HG03095 (cell line): ENCODE measurements at regions not wholly inside any gene's neighbourhood (a gene's known extent, or its start where the extent isn't known, plus 50 kb on each side); places are given as distances from the start of the nearest gene placed in this dataset.
A peak's percentile ranks its signal among the peaks of the same experiment; 100 is the strongest.

Experiments used
- ATAC-seq: cut with Tn5 transposase; IDR thresholded peaks from one replicate; pipeline ENCODE4 v1.9.1; 2021; ENCODE audit warnings: moderate library complexity; ENCODE audit not compliant: unreplicated experiment

DNA sequence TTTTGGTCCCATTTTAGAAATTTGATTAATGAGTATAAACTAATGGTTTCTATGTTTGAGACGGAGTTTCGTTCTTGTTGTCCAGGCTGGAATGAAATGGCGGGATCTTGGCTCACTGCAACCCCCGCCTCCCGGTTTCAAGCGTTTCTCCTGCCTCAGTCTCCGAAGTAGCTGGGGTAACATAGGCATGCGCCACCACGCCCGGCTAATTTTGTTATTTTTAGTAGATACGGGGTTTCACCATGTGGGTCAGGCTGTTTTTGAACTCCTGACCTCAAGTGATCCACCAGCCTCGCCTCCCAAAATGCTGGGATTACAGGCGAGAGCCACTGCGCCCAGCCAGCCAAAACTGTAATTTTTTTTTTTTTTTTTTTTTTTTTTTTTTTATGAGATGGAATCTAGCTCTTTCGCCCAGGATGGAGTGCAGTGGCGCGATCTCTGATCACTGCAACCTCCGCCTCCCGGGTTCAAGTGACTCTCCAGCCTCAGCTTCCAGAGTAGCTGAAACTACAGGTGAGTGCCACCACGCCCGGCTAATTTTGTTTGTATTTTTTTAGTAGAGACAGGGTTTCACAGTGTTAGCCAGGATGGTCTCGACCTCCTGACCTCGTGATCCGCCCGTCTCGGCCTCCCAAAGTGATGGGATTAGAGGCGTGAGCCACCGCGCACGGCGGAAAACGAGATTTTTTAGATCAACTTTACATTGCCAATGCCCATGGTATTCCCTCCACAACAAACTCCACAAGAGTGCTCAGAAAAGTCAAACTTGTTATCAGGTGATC lies 127.8 kb downstream of the HFE start:
- ATAC-seq, result no peak

DNA sequence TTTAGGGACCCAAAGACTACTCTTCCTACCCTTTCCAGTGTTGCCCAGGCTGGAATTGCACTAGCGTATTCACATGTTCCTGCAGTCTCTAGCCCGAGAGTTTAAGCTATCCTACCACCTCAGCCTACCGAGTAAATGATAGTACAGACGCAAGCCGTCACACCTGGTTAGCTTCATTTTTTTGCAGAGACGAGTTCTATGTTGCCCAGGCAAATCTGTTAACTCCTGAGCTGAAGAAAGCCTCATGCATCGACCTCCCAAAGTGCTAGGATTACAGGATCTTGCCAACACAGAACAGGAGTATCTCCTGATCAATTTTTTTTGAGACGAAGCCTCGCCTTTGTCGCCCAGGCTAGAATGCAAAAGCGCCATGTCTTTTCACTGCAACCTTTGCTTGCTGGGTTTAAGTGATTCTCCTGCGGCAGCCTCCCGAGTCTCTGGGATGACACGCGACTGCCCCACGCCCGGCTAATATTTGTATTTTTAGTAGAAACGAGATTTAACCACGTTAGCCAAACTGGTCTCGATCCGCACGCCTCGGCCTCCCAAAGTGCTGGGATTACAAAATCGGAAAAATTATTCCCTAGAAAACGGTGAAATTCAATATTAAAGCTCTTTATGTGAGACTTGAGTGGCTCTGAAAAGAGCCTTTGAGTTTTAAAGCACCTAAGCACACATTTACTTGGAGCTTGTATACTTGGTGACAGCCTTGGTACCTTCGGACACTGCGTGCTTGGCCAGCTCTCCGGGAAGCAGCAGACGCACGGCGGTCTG lies 128.5 kb downstream of the HFE start:
- peak; percentile 24 for ATAC-seq

DNA sequence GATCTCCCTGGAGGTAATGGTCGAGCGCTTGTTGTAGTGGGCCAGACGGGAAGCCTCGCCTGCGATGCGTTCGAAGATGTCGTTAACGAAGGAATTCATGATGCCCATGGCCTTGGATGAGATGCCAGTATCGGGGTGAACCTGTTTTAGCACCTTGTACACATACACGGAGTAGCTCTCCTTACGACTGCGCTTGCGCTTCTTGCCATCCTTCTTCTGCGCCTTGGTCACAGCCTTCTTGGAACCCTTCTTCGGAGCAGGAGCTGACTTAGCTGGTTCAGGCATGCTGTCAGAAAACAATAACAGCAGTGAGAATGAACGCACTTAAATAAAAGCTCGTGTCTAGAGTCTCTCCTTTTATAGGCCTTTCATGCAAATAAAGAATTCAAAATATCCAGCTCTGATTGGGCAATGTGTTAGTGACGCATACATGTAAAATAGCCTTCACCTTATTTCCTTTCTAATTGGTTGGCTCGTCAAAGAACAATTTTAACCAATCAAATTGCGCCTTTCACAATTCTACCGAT lies 129.2 kb downstream of the HFE start:
- ATAC-seq, result peak; percentile 59

DNA sequence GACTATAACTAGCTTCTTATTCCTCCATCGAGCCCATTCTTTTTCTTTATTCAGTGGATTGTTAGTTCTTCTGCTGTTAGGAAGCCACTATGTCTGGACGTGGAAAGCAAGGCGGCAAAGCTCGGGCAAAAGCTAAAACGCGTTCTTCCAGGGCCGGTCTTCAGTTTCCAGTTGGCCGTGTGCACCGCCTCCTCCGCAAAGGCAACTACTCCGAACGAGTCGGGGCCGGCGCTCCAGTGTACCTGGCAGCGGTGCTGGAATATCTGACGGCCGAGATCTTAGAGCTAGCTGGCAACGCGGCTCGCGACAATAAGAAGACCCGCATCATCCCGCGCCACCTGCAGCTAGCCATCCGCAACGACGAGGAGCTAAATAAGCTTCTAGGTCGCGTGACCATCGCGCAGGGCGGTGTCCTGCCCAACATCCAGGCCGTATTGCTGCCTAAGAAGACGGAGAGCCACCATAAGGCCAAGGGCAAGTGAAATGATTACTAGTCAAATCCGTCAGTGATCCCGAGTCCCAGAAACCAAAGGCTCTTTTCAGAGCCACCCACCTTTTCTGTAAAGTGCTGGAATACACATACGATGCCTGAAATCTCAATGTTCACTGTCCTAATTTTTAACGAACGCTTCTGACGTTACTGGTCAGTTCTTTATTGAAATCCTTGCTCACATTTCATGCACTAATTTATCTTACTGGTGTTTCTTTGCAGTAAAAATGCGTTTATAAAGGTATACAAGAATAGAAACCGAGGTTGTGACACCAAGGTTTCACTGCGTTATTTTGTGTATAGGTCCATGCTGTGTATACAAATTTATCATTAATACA lies 129.9 kb downstream of the HFE start:
- peak; percentile 40 for ATAC-seq

DNA sequence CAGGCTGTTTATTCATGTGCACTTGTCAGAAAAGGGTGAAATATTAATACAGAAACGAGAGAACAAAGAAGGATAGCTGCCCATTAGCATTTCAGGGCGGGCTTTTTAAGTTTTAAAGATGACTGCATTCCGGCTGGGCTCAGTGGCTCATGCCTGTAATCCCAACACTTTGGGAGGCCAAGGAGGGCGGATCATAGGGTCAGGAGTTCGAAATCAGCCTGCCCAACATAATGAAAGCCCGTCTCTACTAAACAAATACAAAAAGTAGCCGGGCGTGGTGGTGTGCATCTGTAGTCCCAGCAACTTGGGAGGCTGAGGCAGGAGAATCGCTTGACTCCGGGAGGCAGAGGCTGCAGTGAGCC lies 130.5 kb downstream of the HFE start:
- no peak for ATAC-seq

DNA sequence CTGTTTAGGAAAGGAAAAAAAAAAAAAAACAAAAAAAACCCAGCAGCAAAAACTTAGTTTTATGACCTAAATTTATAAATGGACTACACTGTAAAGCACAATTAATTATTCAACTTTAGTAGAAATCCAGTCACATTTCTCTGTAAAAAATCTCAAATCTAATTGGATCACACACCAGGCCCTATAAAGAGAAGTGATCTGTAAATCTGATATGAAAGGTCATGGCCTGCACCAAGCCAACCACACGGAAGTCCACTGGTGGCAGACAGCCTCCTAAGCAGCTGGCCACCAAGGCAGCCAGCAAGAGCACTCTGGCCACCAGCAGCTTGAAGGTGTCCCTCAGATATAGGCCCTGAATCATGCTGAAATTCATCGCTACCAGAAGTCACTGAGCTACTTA lies 131.6 kb downstream of the HFE start:
- no peak for ATAC-seq

DNA sequence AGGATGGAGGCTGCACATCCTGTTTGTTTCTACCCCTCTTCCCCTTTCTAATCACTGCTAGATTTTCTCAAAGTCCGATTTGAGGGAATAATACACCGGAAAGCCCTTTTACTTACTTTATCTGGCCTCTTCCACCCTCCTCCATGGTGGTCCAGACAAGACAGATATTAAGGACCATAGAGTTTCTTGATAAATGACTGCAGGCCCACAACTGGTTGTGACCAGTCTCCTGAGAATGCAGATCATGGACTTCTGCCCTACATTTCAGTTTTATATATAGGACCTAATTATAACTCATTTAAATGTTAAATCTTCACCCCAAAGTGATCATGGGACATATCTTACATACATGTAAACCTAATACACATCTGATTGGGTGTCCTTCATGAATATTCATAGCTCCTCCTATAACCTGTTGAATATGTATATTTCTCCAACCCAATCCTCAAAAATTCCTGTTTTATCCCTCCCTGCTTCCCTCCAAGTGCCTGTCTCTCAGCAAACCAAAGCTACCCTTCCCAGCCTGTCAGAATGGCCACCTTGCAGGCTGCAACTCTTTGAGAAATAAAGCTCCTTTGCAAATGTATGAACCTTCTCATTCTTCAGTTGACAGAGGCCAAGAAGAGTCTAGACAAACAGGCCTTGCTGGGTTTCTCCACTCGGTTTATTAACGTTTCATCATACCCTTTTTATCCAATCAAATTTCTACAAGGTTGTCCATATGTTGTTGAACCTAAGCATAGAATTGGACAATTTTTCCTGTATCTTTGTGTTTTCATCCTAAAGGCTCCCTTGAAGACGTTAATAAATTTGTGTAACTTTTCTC lies 133.1 kb downstream of the HFE start:
- ATAC-seq, result no peak

DNA sequence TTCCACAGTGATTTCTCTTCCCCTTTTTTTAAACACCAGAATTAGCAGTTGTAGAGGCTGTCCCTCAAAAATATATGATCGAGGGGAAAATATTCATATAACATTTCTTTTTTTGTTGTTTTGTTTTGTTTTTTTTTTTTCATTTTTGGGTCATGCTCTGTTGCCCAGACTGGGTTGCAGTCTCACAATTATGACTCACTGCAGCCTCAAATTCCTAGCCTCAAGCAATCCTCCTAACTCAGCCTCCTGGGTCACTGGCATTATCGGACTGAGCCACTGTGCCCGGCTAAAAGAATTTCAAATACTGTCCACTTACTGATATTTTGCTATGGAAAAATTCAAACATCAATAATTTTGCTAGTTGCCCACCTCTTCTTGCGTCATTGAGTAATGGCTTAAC lies 134.0 kb downstream of the HFE start:
- ATAC-seq, result no peak

DNA sequence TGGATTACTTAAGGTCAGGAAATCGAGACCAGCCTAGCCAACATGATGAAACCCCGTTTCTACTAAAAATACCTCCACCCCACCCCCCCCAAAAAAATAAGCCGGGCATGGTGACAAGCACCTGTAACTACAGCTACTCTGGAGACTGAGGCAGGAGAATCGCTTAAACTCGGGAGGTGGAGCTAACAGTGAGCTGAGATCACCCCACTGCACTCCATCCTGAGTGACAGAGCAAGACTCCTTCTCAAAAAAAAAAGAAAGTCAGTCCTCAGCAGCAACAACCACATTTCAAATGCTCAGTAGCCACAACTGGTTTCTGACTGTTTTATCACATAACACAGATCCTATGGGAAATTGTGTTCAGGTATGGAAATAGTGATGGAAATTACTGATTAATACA lies 135.3 kb downstream of the HFE start:
- no peak for ATAC-seq

DNA sequence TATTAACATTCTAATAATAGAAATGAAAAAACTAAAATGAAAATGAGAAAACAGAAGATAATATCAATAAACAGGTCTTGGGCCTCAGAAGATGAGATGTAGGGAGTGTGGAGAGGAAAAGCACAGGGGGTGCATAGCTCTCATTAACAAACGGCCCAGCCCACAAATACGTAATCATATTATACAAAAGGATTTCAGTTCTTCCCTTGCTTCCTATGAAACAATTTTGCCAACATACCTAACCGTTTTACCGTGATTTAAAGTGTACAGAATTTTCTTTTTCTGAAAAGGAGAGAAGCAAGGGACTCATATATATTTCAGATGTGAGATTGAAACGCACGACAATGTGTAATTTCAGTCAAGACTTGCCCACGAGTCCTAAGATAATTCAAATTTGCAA lies 136.0 kb downstream of the HFE start:
- no peak for ATAC-seq

DNA sequence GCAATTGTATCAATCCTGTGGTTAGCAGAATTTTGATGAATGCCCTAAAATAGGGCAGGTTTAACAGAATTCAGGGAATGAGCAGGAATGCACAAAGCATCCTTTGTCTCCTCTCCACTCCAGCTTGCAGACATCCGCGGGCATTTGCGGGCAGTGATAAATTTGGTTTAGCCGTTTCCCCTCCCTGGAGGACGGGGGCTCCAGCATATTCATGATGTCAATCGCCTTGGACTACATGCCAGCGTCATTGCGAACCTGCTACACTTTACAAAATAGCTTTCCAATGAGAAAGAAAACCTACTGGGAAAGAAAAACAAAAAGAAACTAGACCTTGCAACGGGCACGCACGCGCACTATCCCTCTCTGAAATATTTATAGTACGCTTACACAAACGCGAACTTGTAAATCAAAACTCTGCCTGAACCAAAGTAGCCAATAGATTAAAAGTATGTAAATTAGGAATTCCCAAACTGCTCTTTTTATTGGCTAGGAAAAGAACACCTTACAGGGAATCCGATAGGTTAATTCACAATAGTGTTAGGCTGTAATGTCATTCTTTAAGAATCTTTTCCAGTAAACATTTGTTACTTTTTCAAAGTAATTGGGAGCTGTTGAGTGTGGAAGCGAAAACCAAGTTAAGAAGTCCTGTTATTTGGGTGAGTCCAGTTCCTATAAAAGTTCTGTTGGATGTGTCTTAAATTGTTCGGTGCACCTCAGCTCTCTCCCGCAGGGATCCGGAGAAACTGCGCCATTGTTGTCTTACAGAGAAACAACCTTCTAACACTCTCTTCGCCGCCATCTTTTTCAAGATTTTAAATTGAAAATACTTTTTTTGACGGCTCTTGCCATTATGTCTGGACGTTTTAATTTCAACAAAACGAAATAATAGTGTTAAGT lies 136.7 kb downstream of the HFE start:
- ATAC-seq, result no peak

DNA sequence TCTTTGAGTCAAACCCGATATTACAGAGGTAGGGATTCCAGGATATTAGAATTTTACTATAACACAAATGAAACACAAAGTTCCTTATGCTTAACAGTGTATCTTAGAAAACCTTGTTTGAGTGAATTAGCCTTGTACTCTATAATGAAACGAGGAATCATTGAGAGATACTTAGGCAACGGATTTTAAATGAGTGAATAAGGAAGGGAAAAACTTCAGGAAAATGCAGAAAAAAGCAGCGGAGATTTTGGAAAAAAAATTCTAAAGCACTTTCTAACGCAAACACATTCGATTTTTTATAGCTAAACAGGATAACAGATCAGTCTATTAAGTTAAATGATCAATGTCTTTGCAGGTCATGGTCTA lies 137.3 kb downstream of the HFE start:
- ATAC-seq, result no peak

DNA sequence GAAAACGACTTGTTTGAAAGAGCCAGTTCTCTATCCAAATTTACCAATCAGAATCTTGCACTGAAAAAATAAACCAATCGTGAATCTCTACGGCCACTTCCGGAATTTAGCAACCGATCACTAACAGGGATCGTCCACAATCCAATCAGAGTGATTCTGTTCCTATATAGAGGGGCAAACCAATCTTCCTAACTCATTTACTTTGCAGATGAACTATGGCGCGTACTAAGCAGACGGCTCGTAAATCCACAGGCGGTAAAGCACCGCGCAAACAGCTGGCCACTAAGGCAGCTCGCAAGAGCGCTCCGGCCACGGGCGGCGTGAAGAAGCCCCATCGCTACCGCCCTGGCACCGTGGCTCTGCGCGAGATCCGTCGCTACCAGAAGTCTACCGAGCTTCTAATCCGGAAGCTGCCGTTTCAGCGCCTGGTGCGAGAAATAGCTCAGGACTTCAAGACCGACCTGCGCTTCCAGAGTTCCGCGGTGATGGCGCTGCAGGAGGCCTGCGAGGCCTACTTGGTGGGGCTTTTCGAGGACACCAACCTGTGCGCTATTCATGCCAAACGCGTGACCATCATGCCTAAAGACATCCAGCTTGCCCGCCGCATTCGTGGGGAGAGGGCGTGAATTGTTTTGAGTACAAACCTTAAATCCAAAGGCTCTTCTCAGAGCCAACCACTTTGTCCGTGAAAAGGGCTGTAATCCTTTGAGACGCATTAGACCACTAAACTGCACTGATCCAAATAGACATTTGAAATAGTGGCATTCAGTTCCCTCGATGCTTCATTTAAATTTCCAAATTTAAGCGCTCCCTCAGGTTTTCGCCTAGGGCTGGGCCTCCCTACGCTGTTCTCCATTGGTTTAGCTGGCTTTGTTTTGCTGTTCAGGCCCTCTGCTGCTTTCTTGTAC lies 138.0 kb downstream of the HFE start:
- no peak for ATAC-seq

DNA sequence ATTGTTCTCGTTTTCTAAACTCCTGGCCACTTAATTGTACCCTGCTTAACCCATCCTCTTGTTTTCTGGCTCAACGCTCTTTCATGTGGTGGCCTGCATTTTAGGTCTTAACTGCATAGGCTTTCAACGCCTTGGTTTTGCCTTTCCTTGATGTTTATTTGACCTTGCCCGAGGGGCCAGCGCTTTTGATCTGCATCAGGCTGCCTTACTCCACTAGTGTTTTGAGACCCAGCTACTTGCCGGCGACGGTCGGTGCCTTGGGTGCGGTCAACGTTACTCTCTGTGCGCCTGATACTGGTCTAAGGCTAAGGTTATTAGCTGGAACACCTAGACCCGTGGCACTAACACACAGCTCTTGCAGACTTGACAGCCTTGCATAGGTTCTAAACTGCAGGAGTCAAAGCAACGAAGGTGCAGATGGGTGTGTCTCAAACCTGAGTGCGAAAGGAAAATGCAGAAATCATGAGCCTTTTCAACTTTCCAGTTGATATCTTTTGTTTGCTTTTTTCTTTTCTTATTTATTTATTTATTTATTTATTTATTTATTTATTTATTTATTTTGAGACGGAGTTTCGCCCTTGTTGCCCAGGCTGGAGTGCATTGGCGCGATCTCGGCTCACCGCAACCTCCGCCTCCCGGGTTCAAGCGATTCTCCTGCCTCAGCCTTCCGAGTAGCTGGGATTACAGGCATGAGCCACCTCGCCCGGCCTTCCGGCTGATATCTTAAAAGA lies 138.8 kb downstream of the HFE start:
- no peak for ATAC-seq

DNA sequence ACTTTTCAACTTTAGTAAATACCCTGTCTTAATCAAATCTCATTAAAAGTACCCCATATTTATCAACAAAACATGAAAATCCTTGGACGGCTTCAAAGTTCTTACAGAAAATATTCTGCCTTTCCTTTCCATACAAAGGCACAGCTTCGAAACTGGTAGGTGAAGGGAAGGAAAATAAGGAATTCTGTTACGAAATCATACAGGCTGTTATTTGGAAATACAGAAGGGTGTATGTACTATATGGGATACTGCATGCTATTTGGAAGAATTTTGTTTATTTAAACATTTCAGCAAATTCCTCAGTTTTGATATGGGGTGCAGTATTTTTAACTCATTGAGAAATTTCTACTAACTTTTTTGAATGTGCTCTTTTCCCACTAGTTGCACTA lies 138.4 kb upstream of the BTN3A2 start:
- no peak for ATAC-seq

DNA sequence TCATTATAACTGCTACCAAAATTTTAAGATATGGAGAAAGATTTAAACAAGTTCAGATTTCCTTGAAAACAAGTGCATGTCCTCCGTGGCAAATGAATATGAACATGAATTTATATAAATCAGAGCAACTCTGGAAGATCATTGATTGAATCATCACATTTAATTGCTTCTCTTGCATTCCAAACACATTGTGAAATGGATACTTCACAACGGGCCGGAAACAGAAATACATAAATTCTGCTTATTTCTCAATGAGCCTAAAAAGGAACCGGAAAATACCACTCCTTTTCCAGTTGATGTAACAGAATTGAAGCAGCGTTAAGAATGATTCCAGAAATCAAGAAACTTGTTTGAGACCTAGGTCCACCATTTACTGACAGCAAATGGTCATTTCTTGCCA lies 134.6 kb upstream of the BTN3A2 start:
- ATAC-seq, result no peak

DNA sequence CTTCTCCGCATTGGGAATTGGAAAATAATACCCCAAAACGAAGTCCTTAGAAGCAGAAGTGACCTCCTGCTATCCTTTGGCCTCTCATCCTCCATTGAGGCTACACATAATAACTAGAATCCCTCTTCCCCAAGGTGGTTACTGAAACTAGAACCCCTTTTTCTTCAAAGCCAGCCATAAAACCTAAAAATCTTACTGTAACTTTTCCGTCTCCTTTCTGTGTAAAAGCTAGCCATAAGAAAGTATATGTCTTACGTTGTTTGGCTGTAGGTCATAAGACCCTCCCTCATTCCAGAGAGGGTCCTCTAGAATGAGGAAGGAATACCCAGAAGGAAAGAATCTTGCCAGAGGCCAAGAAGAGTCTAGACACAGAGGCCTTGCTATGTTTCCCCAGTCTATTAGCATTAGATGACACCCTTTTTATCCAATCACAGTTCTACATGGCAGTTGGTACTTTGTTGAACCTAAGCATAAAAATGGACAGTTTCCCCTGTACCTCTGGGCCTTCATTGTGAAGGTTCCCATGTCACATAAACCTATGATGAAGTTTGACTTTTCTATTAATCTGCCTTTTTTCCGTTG lies 133.9 kb upstream of the BTN3A2 start:
- no peak for ATAC-seq
